Stimulated activated CD4-positive, alpha-beta T cell treated with anti-CD3 and anti-CD28 coated beads, Interleukin-1b, Interleukin-23, amount 100 ng/mL, for 1 hour (primary cell): ENCODE measurements at regions not wholly inside any gene's neighbourhood (a gene's known extent, or its start where the extent isn't known, plus 50 kb on each side); places are given as distances from the start of the nearest gene placed in this dataset.

Experiments
- DNase-seq, 2 donors: peaks; one replicate each; pipeline ENCODE4 v3.0.0-alpha.2; 2020; ENCODE audit warnings: low read depth in 2 of 2

GRCh38 chr18:11269257-11269656 is 119.9 kb upstream of the PIEZO2 start:
- no peak for DNase-seq

- no peak for DNase-seq
These were observed 119.4 kb upstream of the PIEZO2 start for GRCh38 chr18:11268741-11269233.

GRCh38 chr18:11268153-11268552 is 118.8 kb upstream of the PIEZO2 start:
- DNase-seq: no peak

GRCh38 chr18:11266781-11267480 is 117.6 kb upstream of the PIEZO2 start:
- no peak for DNase-seq

GRCh38 chr18:11261486-11261885 is 112.1 kb upstream of the PIEZO2 start:
- no peak for DNase-seq

GRCh38 chr18:11260961-11261461 is 111.6 kb upstream of the PIEZO2 start:
- no peak for DNase-seq

- no peak for DNase-seq
These were observed 110.2 kb upstream of the PIEZO2 start for GRCh38 chr18:11259469-11260150.

GRCh38 chr18:11258039-11258610 is 108.8 kb upstream of the PIEZO2 start:
- DNase-seq: no peak

- no peak for DNase-seq
These were observed 106.9 kb upstream of the PIEZO2 start for GRCh38 chr18:11256251-11256650.

- DNase-seq: no peak
These were observed 102.5 kb upstream of the PIEZO2 start for GRCh38 chr18:11251891-11252270.

GRCh38 chr18:11251229-11251890 is 102.0 kb upstream of the PIEZO2 start:
- no peak for DNase-seq

- no peak for DNase-seq
These were observed 100.0 kb upstream of the PIEZO2 start for GRCh38 chr18:11249391-11249790.

GRCh38 chr18:11247381-11247970 is 98.1 kb upstream of the PIEZO2 start:
- no peak for DNase-seq

- no peak for DNase-seq
These were observed 97.3 kb upstream of the PIEZO2 start for GRCh38 chr18:11246495-11247300.

- DNase-seq: no peak
These were observed 96.5 kb upstream of the PIEZO2 start for GRCh38 chr18:11245879-11246278.

- no peak for DNase-seq
These were observed 88.1 kb upstream of the PIEZO2 start for GRCh38 chr18:11237484-11237883.

GRCh38 chr18:11237066-11237465 is 87.7 kb upstream of the PIEZO2 start:
- no peak for DNase-seq

- DNase-seq: no peak
These were observed 74.8 kb upstream of the PIEZO2 start for GRCh38 chr18:11224153-11224552.

- DNase-seq: no peak
These were observed 70.2 kb upstream of the PIEZO2 start for GRCh38 chr18:11219571-11219970.

- no peak for DNase-seq
These were observed 65.8 kb upstream of the PIEZO2 start for GRCh38 chr18:11215216-11215615.

- DNase-seq: no peak
These were observed 54.7 kb upstream of the PIEZO2 start for GRCh38 chr18:11204020-11204419.
